Osteocyte (in vitro differentiated cells): ENCODE measurements at regions not wholly inside any gene's neighbourhood (a gene's known extent, or its start where the extent isn't known, plus 50 kb on each side); places are given as distances from the start of the nearest gene placed in this dataset.

Experiments
- DNase-seq: peaks from one replicate; pipeline ENCODE4 v3.0.0; 2021; ENCODE audit warnings: mixed read lengths; ENCODE audit not compliant: unreplicated experiment; ENCODE audit errors: extremely low spot score
- H3K27ac Mint-ChIP-seq: one replicate; pipeline ENCODE4 v1.8.0; 2021; ENCODE audit warnings: mild to moderate bottlenecking, mixed read lengths; ENCODE audit not compliant: unreplicated experiment
- H3K27me3 Mint-ChIP-seq: one replicate; pipeline ENCODE4 v1.8.0; 2021; ENCODE audit warnings: mixed read lengths; ENCODE audit not compliant: unreplicated experiment
- H3K36me3 Mint-ChIP-seq: one replicate; pipeline ENCODE4 v1.8.0; 2021; ENCODE audit warnings: mixed read lengths; ENCODE audit not compliant: unreplicated experiment
- H3K4me1 Mint-ChIP-seq: one replicate; pipeline ENCODE4 v1.8.0; 2021; ENCODE audit warnings: mixed read lengths; ENCODE audit not compliant: unreplicated experiment
- H3K4me3 Mint-ChIP-seq: one replicate; pipeline ENCODE4 v1.8.0; 2021; ENCODE audit warnings: mild to moderate bottlenecking, moderate library complexity, mixed read lengths; ENCODE audit not compliant: unreplicated experiment
- H3K9me3 Mint-ChIP-seq: one replicate; pipeline ENCODE4 v1.8.0; 2021; ENCODE audit warnings: mixed read lengths; ENCODE audit not compliant: unreplicated experiment
- CTCF ChIP-seq: fragments of 200-600 bp; sonication (generic); IDR thresholded peaks from 2 replicates; pipeline ENCODE4 v1.5.0; 2021; ENCODE audit warnings: antibody characterized with exemption, mild to moderate bottlenecking, moderate library complexity

DNA sequence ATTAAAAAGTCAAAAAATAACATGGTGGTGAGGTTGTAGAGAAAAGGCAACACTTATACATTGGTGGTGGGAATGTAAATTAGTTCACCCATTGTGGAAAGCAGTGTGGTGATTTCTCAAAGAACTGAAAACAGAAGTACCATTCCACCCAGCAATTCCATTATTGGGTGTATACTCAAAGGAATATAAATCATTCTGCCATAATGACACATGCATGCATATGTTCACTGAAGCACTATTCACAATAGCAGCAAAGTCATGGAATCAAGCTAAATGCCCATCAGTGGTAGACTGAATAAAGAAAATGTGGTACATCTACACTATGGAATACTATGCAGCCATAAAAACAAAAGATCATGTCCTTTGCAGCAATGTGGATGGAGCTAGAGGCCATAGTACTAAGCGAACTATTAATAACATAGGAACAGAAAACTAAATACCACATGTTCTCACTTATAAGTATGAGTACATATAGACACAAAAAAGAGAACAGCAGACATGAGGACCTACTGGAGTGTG, 66.1 kb upstream of the MKLN1 start:
- TF ChIP-seq CTCF: no peak
- H3K27me3 Mint-ChIP-seq: peaks cover 44% of the 10 kb centered on the region
- H3K27ac Mint-ChIP-seq: no peak overlapping the region
- H3K4me1 Mint-ChIP-seq: no peaks in the 10 kb centered on the region
- no peak for DNase-seq
- no peaks in the 10 kb centered on the region for H3K36me3 Mint-ChIP-seq
- peaks cover 6% of the 10 kb centered on the region for H3K9me3 Mint-ChIP-seq
- H3K4me3 Mint-ChIP-seq: no peak overlapping the region

- Mint-ChIP-seq H3K27me3 (peaks cover 39% of the 10 kb centered on the region), H3K9me3 (peaks cover 8% of the 10 kb centered on the region), H3K4me3 (no peak overlapping the region), H3K4me1 (no peaks in the 10 kb centered on the region), H3K27ac (no peak overlapping the region), H3K36me3 (no peaks in the 10 kb centered on the region)
- TF ChIP-seq CTCF: no peak
- peak; percentile 44 for DNase-seq
These were observed 62.4 kb upstream of the MKLN1 start for GRCh38 chr7:131265227-131265626.

DNA sequence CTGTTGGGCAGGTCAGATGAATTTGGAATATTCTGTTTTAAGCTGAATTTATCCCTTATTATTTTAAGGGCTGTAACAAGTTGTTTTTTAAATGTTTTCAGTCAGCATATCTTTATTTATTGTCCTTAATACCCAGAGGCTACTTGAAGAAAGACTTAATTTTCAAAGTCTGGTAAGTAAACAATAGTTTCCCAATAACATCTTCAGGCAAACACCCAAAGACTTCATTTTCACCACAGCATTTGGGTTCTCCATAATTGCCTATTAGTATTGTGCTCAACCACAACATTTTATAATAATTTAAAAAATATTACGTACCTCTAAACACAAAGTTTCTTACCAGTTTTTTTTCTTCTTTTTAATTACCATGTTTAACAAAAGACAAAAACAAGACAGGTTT, 60.0 kb upstream of the MKLN1 start:
- Mint-ChIP-seq H3K27me3 (peaks cover 34% of the 10 kb centered on the region), H3K4me1 (no peaks in the 10 kb centered on the region), H3K4me3 (no peak overlapping the region), H3K9me3 (peaks cover 3% of the 10 kb centered on the region), H3K36me3 (no peaks in the 10 kb centered on the region), H3K27ac (no peak overlapping the region)
- DNase-seq: no peak
- TF ChIP-seq CTCF: no peak

DNA sequence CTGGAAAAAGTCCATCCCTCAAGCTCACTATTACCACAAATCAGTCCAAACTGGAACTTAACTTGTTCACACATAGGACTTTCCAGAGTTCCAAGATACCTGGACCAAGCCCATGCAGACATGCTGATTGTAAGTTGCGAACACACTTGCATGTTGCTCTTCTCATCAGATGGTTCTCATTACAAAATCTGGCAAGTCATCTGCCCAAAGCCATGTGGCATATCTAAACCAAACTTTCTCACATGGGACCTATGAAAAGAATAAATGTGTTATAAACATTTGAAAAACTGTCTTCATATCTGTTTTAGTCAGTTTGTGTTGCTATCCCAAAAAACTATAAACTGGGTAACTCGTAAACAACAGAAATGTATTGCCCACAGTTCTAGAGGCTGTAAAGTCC, 58.8 kb upstream of the MKLN1 start:
- peaks cover 37% of the 10 kb centered on the region for H3K27me3 Mint-ChIP-seq
- no peak for TF ChIP-seq CTCF
- no peak for DNase-seq

DNA sequence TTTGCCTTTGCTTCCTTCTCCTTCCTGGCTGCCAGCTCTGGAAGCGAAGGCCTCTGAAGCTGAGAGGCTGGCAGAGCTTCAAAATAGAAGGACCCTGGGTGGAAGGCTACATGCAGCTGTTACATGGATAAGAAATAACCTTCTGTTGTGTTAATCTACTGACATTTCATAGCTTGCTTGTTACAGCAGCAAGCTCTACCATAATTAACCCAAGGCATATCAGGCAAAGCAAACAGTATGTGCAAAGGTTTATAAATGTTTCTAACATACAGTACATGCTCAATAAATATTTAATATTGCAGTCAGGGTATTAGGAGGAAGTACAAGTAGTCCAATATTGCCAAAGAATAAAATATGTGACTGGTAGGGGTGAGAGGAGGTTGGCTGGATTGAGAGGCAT, 55.6 kb upstream of the MKLN1 start:
- H3K36me3 Mint-ChIP-seq: no peaks in the 10 kb centered on the region
- TF ChIP-seq CTCF: no peak
- no peak overlapping the region for H3K4me3 Mint-ChIP-seq
- no peak for DNase-seq
- peaks cover 3% of the 10 kb centered on the region for H3K9me3 Mint-ChIP-seq
- peaks cover 37% of the 10 kb centered on the region for H3K27me3 Mint-ChIP-seq
- H3K4me1 Mint-ChIP-seq: no peaks in the 10 kb centered on the region
- no peak overlapping the region for H3K27ac Mint-ChIP-seq

More for the DNA sequence above, 58.8 kb upstream of the MKLN1 start:
- Mint-ChIP-seq H3K27ac (no peak overlapping the region), H3K9me3 (peaks cover 3% of the 10 kb centered on the region), H3K4me1 (no peaks in the 10 kb centered on the region), H3K36me3 (no peaks in the 10 kb centered on the region), H3K4me3 (no peak overlapping the region)
